ENCODE measurements at regions not wholly inside any gene's neighbourhood (a gene's known extent, or its start where the extent isn't known, plus 50 kb on each side); places are given as distances from the start of the nearest gene placed in this dataset.

DNA sequence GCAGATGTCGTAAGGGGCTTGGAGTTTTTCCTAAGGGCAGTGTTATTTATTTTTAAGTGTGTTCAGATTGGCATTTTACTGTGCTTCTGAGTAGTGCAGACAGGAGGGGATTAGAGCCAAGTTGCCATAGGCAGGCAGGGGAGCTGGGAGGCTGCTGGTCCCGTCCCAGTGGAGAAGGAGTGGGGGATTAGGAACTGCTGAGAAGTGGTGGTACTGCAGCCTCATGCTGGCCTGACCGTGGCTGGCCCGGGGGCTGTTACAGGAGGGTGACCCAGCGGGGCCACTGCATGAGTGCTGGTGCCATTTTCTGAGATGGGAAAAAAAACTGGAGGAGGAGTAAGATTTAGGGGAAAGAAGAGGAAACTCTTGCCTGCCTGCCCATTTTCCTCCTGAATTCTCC is 52.3 kb upstream of the DLK1 start:
- DNase-seq = no peak

DNA sequence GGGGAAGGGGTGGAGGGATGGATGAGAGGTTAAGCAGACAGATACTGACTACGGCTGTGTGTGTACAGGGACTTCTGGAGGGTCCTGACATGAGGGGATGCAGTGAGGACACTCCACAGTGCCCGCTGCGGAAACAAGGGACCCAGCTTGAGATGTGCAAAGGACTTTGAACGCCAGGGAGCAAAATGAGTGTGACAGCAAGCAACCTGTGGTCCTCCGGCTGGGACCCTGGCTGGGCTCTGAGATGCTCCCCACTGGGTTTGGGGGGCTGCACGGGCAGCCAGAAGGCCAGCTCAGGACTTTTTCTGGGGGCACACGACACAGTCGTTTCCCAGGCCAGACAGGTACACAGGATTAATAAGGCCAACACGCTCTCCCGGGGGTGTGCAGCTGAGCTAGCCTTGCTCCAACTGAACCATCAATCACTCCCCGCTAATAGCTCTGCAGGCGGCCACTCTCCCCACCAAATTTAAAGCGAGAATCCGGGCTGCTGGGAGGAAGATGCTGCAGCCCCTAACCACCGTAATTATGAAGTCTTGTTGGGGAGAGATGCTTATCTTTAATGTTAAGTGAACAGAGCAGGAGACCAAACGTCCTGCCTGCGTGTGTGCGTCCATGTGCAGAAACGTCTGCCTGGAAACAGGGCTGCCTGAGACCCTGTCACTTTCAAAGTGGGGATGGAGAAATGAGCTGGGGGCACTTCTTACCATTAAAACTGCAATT is 51.6 kb upstream of the DLK1 start:
- peak; percentile 20 for DNase-seq

GRCh38 chr14:100675699-100676684 is 50.7 kb upstream of the DLK1 start:
- DNase-seq = peak; percentile 71
